ENCODE measurements at regions not wholly inside any gene's neighbourhood (a gene's known extent, or its start where the extent isn't known, plus 50 kb on each side); places are given as distances from the start of the nearest gene placed in this dataset.

- no peak for DNase-seq
These were observed 165.7 kb upstream of the RTL1 start for GRCh38 chr14:101069228-101069549.

DNA sequence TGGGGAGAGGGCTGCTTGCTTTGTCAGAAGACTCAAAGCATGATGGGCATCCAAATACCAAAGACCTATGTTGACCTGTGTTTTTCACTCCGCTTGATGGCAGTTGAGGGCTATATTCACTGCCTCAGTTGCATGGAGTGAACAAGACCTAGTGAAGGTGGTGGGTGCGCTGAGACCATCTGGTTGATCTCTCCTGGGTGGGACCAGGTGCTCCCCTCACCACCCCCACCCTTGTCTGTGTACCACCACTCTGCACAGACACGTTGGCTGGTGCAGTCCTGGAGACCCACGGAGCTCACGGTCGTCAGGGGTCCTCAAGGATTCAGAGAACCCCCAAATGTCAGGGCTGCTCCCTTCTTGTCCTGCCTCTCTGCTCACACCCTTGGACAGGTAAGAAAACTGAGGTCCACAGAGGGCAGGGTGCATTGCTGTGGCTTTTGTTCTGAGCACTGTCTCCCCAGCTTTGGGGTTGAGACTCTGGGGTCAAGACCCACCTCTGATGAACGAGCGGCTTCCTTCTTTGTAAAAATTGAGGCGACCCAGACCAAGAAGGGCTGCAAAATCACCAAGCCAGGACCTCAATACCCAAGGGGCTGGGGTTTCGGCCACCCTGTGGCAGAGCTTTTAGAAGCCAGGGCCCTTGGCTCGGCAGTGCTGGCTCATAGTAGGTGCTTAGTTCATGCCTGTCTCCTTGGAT is 166.3 kb upstream of the RTL1 start:
- DNase-seq = no peak

DNA sequence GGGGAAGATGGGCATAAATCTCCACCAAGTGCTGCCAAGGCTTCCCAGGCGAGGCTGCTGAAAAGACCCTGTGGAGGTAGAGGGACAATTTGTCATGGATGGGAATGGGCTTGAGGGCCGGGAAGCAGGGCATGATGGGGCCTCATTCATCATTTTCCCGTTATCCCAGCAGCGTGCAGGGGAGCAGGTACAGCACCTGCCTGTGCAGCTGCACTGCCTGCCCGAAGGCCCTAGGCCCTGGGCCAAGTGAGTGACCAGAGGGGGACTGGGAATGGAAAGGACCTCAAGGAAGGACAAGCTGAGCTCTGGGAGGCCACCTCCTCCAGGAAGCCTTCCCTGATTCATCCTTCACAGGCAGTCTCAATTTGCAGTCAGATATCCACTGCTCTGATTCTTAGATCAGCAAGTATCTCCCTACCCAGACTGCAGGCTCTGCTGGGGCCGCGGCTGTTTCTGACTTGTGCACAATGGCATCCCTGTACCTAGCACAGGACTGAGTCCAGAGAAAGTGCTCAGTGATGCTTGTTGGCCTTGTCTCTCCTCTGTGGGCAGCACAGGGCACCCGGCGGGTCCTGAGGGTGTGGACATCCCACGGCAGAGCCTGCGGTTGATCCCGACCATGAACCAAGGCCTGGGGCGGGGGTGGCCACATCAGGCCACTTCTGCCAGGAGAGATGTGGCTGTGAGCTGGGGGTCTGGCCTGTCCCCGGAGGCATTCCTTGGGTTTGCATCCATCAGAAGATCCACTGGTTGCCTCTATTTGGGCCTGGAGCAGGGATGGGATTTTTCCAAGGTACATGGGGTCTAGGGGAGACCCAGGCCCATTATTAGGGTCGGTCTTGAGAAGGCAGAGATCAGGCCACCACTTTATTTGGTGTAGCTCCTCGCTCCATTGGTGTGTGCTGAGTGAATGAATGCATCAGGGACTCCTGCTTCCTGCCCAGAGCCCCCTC is 167.3 kb upstream of the RTL1 start:
- DNase-seq = no peak

DNA sequence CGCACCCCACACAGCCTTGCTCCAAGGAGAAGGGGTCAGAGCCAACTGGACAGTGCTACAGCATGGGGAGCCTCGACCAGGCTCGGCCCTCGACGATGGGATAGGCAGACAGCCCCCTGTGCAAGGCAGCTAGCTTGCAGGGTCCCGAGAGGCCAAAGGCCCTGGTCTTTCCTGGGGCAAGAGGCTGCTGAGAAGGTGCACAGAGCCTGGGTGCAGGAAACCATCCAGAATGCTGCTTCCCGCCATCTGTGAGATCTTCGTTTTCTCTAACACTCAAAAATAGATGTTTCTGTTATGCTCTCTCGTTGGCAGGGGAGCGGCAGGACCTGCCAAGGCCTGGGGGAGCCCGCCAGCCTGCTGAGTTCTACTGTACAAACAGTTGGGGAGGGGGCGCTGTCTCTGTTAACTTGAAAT is 168.0 kb upstream of the RTL1 start:
- DNase-seq = no peak

GRCh38 chr14:101072070-101072469 is 168.5 kb upstream of the RTL1 start:
- no peak for DNase-seq

GRCh38 chr14:101072531-101072930 is 169.0 kb upstream of the RTL1 start:
- no peak for DNase-seq

DNA sequence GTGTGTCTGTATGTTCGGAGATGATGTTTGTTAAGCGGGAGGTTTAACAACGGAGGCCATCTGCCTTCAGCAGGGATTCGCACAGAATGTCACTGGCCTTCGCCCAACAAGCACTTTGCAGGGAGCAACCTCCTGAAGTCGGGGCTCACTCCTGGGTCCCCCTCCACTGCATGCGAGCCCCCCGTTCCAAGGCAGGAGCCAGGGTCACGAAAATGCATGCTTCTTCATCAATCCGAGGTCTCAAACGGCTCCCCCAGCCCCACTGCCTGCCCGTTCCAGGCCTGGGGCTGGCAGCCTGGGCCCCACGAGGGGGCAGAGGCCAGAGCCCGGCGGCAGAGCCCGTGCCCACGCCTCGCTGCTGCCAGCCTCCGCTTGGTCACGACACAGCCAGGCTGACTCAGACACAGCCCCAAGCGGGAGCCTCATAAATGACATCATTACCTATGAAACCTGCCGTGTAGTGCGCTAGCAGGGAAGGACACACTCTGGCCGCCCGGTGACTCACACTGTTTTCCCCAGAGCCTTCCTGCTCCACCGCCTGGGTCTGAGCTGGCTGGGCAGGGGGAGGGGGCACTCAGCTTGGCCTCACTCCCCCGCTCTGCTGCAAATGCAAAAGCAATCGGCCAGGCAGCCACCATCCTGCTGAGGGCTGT is 169.5 kb upstream of the RTL1 start:
- DNase-seq = no peak

GRCh38 chr14:101073598-101073965 is 170.1 kb upstream of the RTL1 start:
- DNase-seq = no peak

DNA sequence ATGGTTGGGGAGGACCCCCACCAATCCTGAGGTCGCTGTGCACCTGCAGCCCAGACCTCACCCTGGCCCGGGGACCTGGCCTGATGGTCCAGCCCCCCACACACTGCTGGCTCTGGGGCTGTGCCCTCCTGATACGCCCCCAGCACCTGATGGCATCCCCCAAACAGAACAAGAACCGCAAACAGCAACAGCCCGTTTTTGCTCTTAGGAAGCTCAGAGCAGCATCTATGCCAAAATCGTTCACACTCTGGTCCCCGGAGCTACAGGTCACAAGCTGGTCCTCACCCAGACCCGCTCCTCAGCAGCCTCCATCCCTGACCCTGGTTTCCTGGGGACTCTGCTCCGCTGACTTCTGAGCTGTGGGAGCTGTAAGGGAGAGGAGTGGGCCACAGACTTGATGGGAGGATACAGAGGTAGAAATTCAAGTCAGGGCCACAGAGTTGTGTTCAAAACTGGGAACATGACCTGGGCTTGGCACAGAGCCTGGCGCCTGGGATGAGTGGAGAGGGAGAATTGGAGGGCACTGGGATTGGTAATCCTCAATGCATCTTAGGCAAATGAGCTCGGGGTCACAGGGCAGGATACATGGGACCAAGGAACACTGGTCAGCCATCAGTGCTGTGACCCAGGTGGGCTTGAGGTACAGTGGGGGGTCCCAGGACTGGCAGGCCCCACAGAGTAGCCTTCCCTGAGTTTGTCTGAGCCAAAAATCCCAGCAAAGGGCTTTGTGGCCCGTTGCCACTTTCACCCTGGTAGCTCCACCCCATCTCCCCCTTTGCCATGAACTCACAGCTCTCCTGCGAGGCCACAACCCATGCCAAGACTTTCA is 170.9 kb upstream of the RTL1 start:
- DNase-seq = no peak

- no peak for DNase-seq
These were observed 171.7 kb upstream of the RTL1 start for GRCh38 chr14:101075025-101075800.

DNA sequence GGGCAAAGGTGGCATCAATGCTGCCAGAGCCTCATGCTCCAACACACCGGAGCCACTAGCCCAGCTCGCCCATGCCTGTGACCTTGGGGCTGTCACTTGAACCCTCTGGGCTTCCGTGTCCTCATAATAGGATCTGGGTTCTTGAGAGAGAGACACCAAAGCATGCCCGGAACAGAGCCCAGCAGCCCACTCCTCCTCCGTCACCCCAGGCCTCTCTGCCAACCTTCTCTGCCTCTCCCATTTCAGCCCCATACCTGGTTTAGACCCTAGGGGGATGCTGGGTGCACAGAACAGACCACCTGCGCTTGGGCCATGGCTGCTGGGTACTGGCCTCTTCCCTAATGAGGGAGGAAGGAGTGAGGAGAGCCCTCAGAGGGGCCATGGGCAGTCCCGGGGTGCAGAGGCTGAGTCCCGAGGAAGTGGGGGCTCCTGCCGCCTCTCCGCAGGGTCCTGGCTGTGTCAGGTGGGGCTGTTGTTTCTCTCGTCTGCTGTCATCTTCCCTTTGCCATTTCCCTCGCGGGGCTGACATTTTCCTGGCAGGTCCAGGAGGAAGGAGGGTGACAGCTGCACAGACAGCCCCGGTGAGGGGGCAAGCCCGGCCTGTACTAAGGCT is 172.4 kb upstream of the RTL1 start:
- DNase-seq = no peak

DNA sequence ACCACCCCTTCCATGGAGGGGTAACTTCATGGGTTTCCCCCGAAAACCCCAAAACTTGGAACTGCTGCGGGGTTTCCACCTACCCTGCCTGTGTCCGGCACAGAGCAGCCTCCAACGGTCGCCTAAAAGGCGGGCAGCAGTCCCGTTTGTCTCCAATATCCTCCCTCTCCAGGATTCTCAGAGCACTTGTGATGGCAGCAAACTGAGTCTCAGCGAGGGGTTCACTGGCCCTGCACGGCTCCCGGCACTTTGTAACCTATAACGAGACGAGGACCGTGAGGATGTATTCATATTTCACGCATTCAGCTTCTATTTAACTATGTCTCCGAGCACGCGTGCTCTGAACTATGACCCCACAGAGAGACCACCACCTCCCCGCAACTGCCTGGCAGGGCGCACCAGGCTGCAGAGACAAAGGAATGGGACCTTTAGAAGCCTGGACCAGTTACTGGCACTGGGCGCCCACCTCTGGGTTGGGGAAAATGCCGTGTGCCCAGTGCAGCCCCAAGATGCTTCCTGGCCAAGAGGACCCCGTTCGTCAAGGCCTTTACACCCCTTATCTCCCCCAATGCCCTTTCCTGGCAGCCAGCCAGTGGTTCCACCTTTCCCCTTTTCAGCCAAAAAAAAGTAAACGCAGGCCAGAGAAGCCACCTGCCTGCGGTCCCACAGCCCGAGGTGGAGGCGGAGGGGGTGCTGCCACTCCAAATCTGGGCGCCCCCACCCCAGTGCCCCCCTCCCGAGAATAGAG is 173.1 kb upstream of the RTL1 start:
- DNase-seq = no peak

GRCh38 chr14:101077481-101078074 is 174.1 kb upstream of the RTL1 start:
- DNase-seq = no peak

GRCh38 chr14:101078170-101078891 is 174.8 kb upstream of the RTL1 start:
- DNase-seq = no peak

DNA sequence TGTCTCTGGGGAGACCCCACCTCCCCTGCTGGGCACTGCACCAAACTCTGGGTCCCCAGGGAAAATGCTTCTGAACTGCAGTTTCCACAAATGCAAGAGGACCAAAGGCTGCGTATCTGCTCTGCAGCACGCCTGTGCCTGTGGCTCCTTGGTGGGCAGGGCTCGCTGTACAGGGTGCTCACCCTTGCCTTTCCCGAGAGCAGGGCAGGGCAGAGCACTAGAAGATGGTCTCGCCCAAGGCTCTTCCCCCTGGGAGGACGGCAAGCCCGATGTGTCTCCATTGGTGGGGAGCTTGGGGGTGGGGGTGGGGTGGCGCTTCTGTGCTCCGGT is 175.3 kb upstream of the RTL1 start:
- no peak for DNase-seq

DNA sequence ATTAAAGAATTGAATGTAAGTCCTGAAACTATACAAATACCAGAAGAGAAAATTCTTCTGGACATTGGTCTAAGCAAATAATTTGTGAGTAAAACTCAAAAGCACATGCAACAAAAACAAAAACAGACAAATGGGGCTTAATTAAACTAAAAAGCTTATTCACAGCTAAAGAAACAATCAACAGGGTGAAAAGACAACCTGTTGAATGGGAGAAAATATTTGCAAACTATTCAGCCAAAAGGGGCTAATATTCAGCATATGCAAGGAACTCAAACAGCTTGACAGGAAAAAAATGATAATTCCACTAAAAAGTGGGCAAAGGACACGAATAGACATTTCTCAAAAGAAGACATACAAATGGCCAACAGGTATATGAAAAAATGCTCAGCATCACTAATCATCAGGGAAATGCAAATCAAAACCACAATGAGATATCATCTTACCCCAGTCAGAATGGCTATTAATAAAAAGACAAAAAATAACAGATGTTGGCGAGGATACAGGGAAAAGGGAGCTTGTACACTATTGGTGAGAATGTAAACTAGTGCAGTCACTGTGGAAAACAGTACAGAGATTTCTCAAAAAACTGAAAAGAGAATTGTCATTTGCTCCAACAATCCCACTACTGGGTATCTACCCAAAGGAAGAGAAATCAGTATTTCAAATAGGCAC is 177.5 kb upstream of the RTL1 start:
- DNase-seq = no peak

DNA sequence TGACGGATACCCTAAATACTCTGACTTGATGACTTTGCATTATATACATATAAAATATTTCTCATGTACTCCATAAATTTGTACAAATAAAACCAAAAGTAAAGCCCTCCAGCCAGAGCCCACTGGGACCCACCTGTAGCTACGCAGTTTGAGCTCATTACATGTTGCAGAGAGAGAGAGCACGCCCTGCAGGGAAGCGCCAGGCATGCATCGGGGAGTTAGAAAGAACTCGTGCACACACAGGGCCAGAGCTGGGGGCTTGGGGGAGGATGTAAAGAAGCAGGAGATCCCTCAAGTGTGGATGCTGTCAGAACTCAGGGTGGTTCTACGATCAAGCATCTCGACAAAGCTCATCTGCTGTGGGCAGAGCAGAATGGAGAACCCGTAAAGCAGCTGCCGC is 178.5 kb upstream of the RTL1 start:
- DNase-seq = no peak

DNA sequence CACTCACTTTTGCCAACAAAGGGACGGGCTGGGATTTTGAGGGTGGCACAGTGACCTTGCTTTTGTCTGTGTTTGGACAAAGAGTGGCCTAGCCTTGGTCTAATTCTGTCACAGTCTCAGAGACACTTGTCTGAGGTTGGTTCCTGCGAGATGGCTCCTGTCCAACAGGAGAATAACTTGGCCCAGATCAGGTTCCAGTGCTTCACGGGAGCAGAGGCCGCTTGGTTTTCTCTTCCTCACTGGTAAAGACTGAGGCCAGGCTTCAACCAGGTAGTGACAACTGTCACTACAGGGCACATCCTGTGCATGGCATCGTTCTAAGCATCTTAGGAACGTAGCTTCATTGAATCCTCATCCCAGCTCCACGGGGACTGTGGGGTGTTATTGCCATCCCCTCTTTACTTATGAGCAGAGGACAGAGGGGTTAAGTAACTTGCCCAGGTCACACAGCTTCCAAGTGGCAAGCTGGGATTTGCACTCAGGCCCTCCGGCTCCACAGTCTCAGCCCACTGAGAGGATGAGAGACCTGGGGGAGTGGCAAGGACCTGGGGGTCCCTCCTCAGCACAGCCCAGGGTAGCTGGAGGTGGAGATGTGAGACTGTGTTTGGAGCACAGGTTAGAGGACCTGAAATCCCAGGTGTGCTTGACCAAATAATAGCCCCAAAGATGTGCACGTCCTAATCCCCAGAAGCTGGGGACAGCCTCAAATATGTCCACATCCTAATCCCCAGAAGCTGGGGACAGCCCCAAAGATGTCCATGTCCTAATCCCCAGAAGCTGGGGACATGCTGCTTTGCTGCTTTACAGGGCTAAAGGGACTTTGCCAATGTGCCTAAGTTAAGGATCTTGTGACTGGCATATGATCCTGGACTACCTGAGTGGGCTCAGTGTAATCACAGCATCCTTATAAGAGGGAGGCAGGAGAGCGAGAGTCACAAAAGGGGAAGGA is 179.2 kb upstream of the RTL1 start:
- DNase-seq = no peak

Measured in effector CD8-positive, alpha-beta T cell (primary cell).